NB4 (cell line): ENCODE measurements at regions not wholly inside any gene's neighbourhood (a gene's known extent, or its start where the extent isn't known, plus 50 kb on each side); places are given as distances from the start of the nearest gene placed in this dataset.

Experiments
- MYC ChIP-seq: IDR thresholded peaks from 2 replicates; pipeline ENCODE4 v1.6.1; 2011; ENCODE audit warnings: low read depth, low read length
- POLR2A ChIP-seq: IDR thresholded peaks from 2 replicates; pipeline ENCODE4 v1.6.1; 2011; ENCODE audit warnings: mild to moderate bottlenecking; ENCODE audit not compliant: insufficient read length; ENCODE audit errors: extremely low read depth
- TF ChIP-seq, protein P1 (sequence below): IDR thresholded peaks from one replicate; pipeline ENCODE4 v1.5.1; 2012; ENCODE audit warnings: low read depth, low read length

- TF ChIP-seq MYC (no peak), POLR2A (no peak)
- TF ChIP-seq, protein P1, sequence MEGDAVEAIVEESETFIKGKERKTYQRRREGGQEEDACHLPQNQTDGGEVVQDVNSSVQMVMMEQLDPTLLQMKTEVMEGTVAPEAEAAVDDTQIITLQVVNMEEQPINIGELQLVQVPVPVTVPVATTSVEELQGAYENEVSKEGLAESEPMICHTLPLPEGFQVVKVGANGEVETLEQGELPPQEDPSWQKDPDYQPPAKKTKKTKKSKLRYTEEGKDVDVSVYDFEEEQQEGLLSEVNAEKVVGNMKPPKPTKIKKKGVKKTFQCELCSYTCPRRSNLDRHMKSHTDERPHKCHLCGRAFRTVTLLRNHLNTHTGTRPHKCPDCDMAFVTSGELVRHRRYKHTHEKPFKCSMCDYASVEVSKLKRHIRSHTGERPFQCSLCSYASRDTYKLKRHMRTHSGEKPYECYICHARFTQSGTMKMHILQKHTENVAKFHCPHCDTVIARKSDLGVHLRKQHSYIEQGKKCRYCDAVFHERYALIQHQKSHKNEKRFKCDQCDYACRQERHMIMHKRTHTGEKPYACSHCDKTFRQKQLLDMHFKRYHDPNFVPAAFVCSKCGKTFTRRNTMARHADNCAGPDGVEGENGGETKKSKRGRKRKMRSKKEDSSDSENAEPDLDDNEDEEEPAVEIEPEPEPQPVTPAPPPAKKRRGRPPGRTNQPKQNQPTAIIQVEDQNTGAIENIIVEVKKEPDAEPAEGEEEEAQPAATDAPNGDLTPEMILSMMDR = no peak
Observed at GRCh38 chr5:98497418-98497817, 276.0 kb upstream of the RGMB start.
